PFSK-1 (cell line): ENCODE measurements at regions not wholly inside any gene's neighbourhood (a gene's known extent, or its start where the extent isn't known, plus 50 kb on each side); places are given as distances from the start of the nearest gene placed in this dataset.

Source experiments
- FOXP2 ChIP-seq: optimal IDR thresholded peaks from 2 replicates; pipeline ENCODE3; 2011; ENCODE audit warnings: borderline replicate concordance, control low read depth, inconsistent platforms; ENCODE audit not compliant: insufficient read depth; ENCODE audit errors: extremely low read length, extremely low read depth
- POLR2AphosphoS5 ChIP-seq: IDR thresholded peaks from 2 replicates; pipeline ENCODE4 v1.6.1; 2012; ENCODE audit warnings: low read depth, mild to moderate bottlenecking, control low read depth, low read length, moderate library complexity
- REST ChIP-seq, 2 experiments: IDR thresholded peaks; 2 replicates each; pipeline versions ENCODE4 v1.6.1 to v1.8.0; 2011 to 2012; ENCODE audit warnings: low read depth in 2 of 2, low read length in 2 of 2, control low read depth in 1 of 2, inconsistent platforms in 1 of 2, mild to moderate bottlenecking in 1 of 2, moderate library complexity in 1 of 2; ENCODE audit not compliant: insufficient read depth in 1 of 2
- SIN3A ChIP-seq: IDR thresholded peaks from 2 replicates; pipeline ENCODE4 v1.6.1; 2012; ENCODE audit warnings: mild to moderate bottlenecking, low read length, moderate library complexity, borderline replicate concordance; ENCODE audit not compliant: insufficient read depth
- TAF1 ChIP-seq: IDR thresholded peaks from 2 replicates; pipeline ENCODE4 v1.6.1; 2012; ENCODE audit warnings: low read length, control low read depth, borderline replicate concordance; ENCODE audit not compliant: insufficient read depth

- TF ChIP-seq SIN3A (no peak), POLR2AphosphoS5 (no peak), FOXP2 (no peak), TAF1 (no peak)
Measured at GRCh38 chr2:226680719-226681118, 118.9 kb downstream of the IRS1 start.

GRCh38 chr2:226679389-226680065 lies 120.1 kb downstream of the IRS1 start:
- TF ChIP-seq TAF1 = no peak
- no peak for TF ChIP-seq REST (IDR thresholded peaks at IDR 0.05; ENCODE audit: insufficient read depth in 1 of 2, low read depth in 2 of 2, low read length in 2 of 2)
- TF ChIP-seq POLR2AphosphoS5 = no peak
- TF ChIP-seq FOXP2 = no peak
- no peak for TF ChIP-seq SIN3A

- TF ChIP-seq TAF1 (no peak), REST (IDR thresholded peaks at IDR 0.05; ENCODE audit: insufficient read depth in 1 of 2, low read depth in 2 of 2, low read length in 2 of 2) (no peak), SIN3A (no peak), POLR2AphosphoS5 (no peak), FOXP2 (no peak)
Measured at GRCh38 chr2:226678422-226678821, 121.2 kb downstream of the IRS1 start.

- no peak for TF ChIP-seq REST (IDR thresholded peaks at IDR 0.05; ENCODE audit: insufficient read depth in 1 of 2, low read depth in 2 of 2, low read length in 2 of 2)
- no peak for TF ChIP-seq POLR2AphosphoS5
- TF ChIP-seq FOXP2 = no peak
- no peak for TF ChIP-seq SIN3A
- TF ChIP-seq TAF1 = no peak
Measured at GRCh38 chr2:226677080-226677479, 122.5 kb downstream of the IRS1 start.

- TF ChIP-seq FOXP2 (no peak), POLR2AphosphoS5 (no peak), TAF1 (no peak), REST (IDR thresholded peaks at IDR 0.05; ENCODE audit: insufficient read depth in 1 of 2, low read depth in 2 of 2, low read length in 2 of 2) (no peak), SIN3A (no peak)
Measured at GRCh38 chr2:226676618-226677017, 123.0 kb downstream of the IRS1 start.
